ENCODE measurements at regions not wholly inside any gene's neighbourhood (a gene's known extent, or its start where the extent isn't known, plus 50 kb on each side); places are given as distances from the start of the nearest gene placed in this dataset.

- H3K27ac ChIP-seq (ENCODE audit: low read depth, low read length): no peak overlapping the region
- no peaks in the 10 kb centered on the region for H3K36me3 ChIP-seq (ENCODE audit: control insufficient read depth, insufficient read depth, low read length)
- peaks cover 7% of the 10 kb centered on the region for H3K4me1 Mint-ChIP-seq
- no peaks in the 10 kb centered on the region for H3K9me3 ChIP-seq (ENCODE audit: control insufficient read depth, low read length)
- H3K4me3 Mint-ChIP-seq: no peak overlapping the region
- no peak overlapping the region for H3K27ac Mint-ChIP-seq
- 80 to 85% methylated on average over 2 to 7 of the region's 7 CpGs for WGBS, 2 experiments (ENCODE audit: insufficient coverage in 1 of 2, insufficient read length in 1 of 2)
- H3K9ac ChIP-seq (ENCODE audit: extremely low read depth, low read length, poor library complexity, severe bottlenecking): no peak overlapping the region
- H3K4me1 ChIP-seq (ENCODE audit: control insufficient read depth, insufficient read depth, low read length): no peaks in the 10 kb centered on the region
- no peaks in the 10 kb centered on the region for H3K36me3 Mint-ChIP-seq (ENCODE audit: low read depth)
- no peak for DNase-seq
- no peak for TF ChIP-seq CTCF (conservative IDR thresholded peaks at IDR 0.05)
- H3K27me3 Mint-ChIP-seq (ENCODE audit: insufficient read depth): peaks cover 25% of the 10 kb centered on the region
- no peak overlapping the region for H3K4me3 ChIP-seq (ENCODE audit: low read length)
- H3K9me3 Mint-ChIP-seq: no peaks in the 10 kb centered on the region
- peaks cover 12% of the 10 kb centered on the region for H3K27me3 ChIP-seq (ENCODE audit: control insufficient read depth, insufficient read depth, low read length, poor library complexity, severe bottlenecking)
Observed at GRCh38 chr6:40735521-40735920, 148.4 kb upstream of the LRFN2 start.

GRCh38 chr6:40735121-40735520 lies 148.0 kb upstream of the LRFN2 start:
- peaks cover 16% of the 10 kb centered on the region for H3K27me3 ChIP-seq (ENCODE audit: control insufficient read depth, insufficient read depth, low read length, poor library complexity, severe bottlenecking)
- no peak overlapping the region for H3K4me3 ChIP-seq (ENCODE audit: low read length)
- Mint-ChIP-seq H3K36me3 (ENCODE audit: low read depth) (no peaks in the 10 kb centered on the region), H3K4me3 (no peak overlapping the region), H3K27ac (no peak overlapping the region), H3K9me3 (no peaks in the 10 kb centered on the region), H3K27me3 (ENCODE audit: insufficient read depth) (peaks cover 25% of the 10 kb centered on the region), H3K4me1 (peaks cover 11% of the 10 kb centered on the region)
- no peak overlapping the region for H3K9ac ChIP-seq (ENCODE audit: extremely low read depth, low read length, poor library complexity, severe bottlenecking)
- no peaks in the 10 kb centered on the region for H3K9me3 ChIP-seq (ENCODE audit: control insufficient read depth, low read length)
- no peaks in the 10 kb centered on the region for H3K36me3 ChIP-seq (ENCODE audit: control insufficient read depth, insufficient read depth, low read length)
- no peak for DNase-seq
- H3K4me1 ChIP-seq (ENCODE audit: control insufficient read depth, insufficient read depth, low read length): no peaks in the 10 kb centered on the region
- TF ChIP-seq CTCF (conservative IDR thresholded peaks at IDR 0.05): no peak
- no peak overlapping the region for H3K27ac ChIP-seq (ENCODE audit: low read depth, low read length)
- WGBS, 2 experiments (ENCODE audit: insufficient coverage in 1 of 2, insufficient read length in 1 of 2): 64 to 66% methylated on average over 2 to 3 of the region's 3 CpGs

GRCh38 chr6:40734607-40735006 lies 147.4 kb upstream of the LRFN2 start:
- H3K36me3 ChIP-seq (ENCODE audit: control insufficient read depth, insufficient read depth, low read length): no peaks in the 10 kb centered on the region
- H3K9ac ChIP-seq (ENCODE audit: extremely low read depth, low read length, poor library complexity, severe bottlenecking): no peak overlapping the region
- DNase-seq: no peak
- peaks cover 12% of the 10 kb centered on the region for H3K4me1 Mint-ChIP-seq
- peaks cover 22% of the 10 kb centered on the region for H3K27me3 Mint-ChIP-seq (ENCODE audit: insufficient read depth)
- no peak overlapping the region for H3K27ac ChIP-seq (ENCODE audit: low read depth, low read length)
- H3K36me3 Mint-ChIP-seq (ENCODE audit: low read depth): no peaks in the 10 kb centered on the region
- H3K27ac Mint-ChIP-seq: no peak overlapping the region
- H3K4me3 ChIP-seq (ENCODE audit: low read length): no peak overlapping the region
- H3K9me3 Mint-ChIP-seq: no peaks in the 10 kb centered on the region
- no peak overlapping the region for H3K4me3 Mint-ChIP-seq
- TF ChIP-seq CTCF (conservative IDR thresholded peaks at IDR 0.05): no peak
- 91 to 92% methylated on average over 4 of the region's 4 CpGs for WGBS, 2 experiments (ENCODE audit: insufficient coverage in 1 of 2, insufficient read length in 1 of 2)
- no peaks in the 10 kb centered on the region for H3K9me3 ChIP-seq (ENCODE audit: control insufficient read depth, low read length)
- H3K4me1 ChIP-seq (ENCODE audit: control insufficient read depth, insufficient read depth, low read length): no peaks in the 10 kb centered on the region
- H3K27me3 ChIP-seq (ENCODE audit: control insufficient read depth, insufficient read depth, low read length, poor library complexity, severe bottlenecking): peaks cover 22% of the 10 kb centered on the region
